ENCODE measurements at regions not wholly inside any gene's neighbourhood (a gene's known extent, or its start where the extent isn't known, plus 50 kb on each side); places are given as distances from the start of the nearest gene placed in this dataset.

DNA sequence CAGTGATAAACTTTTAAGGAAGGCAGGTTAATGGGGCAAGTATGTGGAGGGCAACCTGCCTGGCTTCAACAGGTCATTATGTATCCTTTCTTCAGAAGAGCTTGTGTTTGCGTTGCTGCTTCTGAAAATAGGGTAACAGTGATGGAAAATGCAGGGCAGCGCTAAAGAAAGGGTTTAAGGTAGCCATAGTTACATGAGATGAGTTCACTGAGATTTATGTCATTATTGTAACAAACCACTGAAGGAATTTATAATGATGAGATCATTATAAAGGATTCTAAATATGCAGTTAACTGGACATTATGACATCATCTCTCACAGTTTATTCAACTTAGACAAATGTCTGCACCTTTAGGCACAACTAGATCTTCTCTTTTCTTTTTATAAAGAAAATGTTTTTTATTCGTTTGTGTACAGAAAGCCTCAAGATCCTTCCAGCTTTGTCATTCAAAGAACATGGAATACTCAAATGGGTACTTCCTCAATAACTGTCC lies 291.6 kb upstream of the SMARCA2 start:
- H3K36me3 Mint-ChIP-seq (ENCODE audit: low read depth) = no peaks in the 10 kb centered on the region
- H3K27ac Mint-ChIP-seq = no peak overlapping the region
- H3K9me3 Mint-ChIP-seq = no peaks in the 10 kb centered on the region
- peaks cover 3% of the 10 kb centered on the region for H3K27me3 Mint-ChIP-seq (ENCODE audit: low read depth)
- DNase-seq (ENCODE audit: low spot score) = no peak
- H3K4me1 Mint-ChIP-seq (ENCODE audit: low read depth) = no peaks in the 10 kb centered on the region
- intact Hi-C loops (cut with micrococcal nuclease) = no loop called here
- H3K4me3 Mint-ChIP-seq (ENCODE audit: low read depth) = no peak overlapping the region

DNA sequence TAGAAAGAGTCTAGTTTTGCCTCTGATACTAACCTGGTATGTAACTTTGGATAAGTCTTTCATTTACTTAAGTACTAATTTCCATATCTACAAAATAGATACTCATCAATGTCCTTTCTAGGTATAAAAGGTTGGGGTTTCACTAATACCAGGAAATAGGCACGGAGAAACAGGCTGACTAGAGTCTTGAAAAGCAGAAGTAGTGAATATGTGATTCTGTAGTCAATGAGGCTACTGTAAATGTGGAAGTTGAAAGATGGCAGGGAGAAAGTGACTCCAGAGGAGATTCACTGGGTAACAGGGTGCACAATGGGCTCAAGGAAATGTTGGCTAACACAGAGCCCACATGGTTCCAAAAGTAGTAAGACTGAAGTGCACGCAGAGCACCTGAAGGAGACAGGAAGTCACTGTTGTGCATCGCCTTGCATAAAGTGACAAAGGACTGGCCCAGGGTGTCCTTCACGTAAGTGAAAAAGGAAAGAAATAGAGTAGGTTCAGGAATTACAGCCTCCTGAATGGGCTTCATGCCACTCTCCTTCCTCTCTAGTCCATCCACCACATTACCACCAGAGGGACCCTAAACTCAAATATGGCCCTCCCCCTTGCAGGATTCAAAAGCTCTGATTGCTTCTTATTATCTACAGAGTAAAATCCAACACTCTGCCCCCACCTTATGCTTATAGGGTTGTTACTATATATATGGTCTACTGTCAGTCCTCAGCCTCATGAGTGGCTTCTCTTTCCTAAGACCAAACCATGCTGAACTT lies 288.0 kb upstream of the SMARCA2 start:
- Mint-ChIP-seq H3K27me3 (ENCODE audit: low read depth) (peaks cover 1% of the 10 kb centered on the region), H3K9me3 (no peaks in the 10 kb centered on the region), H3K4me1 (ENCODE audit: low read depth) (no peaks in the 10 kb centered on the region), H3K4me3 (ENCODE audit: low read depth) (no peak overlapping the region), H3K36me3 (ENCODE audit: low read depth) (no peaks in the 10 kb centered on the region), H3K27ac (no peak overlapping the region)
- intact Hi-C loops (cut with micrococcal nuclease) = no loop called here
- DNase-seq (ENCODE audit: low spot score) = no peak

- Mint-ChIP-seq H3K36me3 (ENCODE audit: low read depth) (no peaks in the 10 kb centered on the region), H3K27ac (no peak overlapping the region), H3K9me3 (no peaks in the 10 kb centered on the region), H3K27me3 (ENCODE audit: low read depth) (peaks cover 1% of the 10 kb centered on the region), H3K4me3 (ENCODE audit: low read depth) (no peak overlapping the region), H3K4me1 (ENCODE audit: low read depth) (no peaks in the 10 kb centered on the region)
- intact Hi-C loops (cut with micrococcal nuclease) = no loop called here
- DNase-seq (ENCODE audit: low spot score) = no peak
Observed at GRCh38 chr9:1729631-1730030, 285.5 kb upstream of the SMARCA2 start.

DNA sequence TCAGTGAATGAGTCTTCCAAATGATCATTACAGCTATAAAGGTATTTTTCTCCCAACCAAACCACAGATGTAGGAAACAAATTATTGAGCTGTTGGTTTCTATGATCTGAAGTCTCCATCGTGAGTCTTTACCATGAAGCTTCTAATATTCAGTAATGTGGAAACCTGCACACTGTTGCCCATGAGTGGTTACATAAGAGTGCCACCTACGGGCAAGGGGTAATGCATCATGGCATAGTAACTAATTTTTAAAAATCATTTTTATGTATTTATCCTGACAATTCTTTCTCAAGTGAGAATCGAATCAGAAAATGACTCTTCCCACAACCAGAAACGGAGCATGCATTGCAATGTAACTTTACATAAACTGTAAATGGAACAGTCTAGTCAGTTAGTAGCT lies 282.5 kb upstream of the SMARCA2 start:
- DNase-seq (ENCODE audit: low spot score) = no peak
- Mint-ChIP-seq H3K27ac (no peak overlapping the region), H3K36me3 (ENCODE audit: low read depth) (no peaks in the 10 kb centered on the region), H3K9me3 (no peaks in the 10 kb centered on the region), H3K27me3 (ENCODE audit: low read depth) (peaks cover 1% of the 10 kb centered on the region), H3K4me1 (ENCODE audit: low read depth) (no peaks in the 10 kb centered on the region), H3K4me3 (ENCODE audit: low read depth) (no peak overlapping the region)
- intact Hi-C loops (cut with micrococcal nuclease) = no loop called here

- no peak for DNase-seq (ENCODE audit: low spot score)
- Mint-ChIP-seq H3K27me3 (ENCODE audit: low read depth) (no peaks in the 10 kb centered on the region), H3K36me3 (ENCODE audit: low read depth) (no peaks in the 10 kb centered on the region), H3K9me3 (no peaks in the 10 kb centered on the region), H3K4me3 (ENCODE audit: low read depth) (no peak overlapping the region), H3K4me1 (ENCODE audit: low read depth) (no peaks in the 10 kb centered on the region), H3K27ac (no peak overlapping the region)
- intact Hi-C loops (cut with micrococcal nuclease) = no loop called here
Observed at GRCh38 chr9:1738511-1739100, 276.5 kb upstream of the SMARCA2 start.

GRCh38 chr9:1743121-1743960 lies 271.8 kb upstream of the SMARCA2 start:
- Mint-ChIP-seq H3K4me1 (ENCODE audit: low read depth) (no peaks in the 10 kb centered on the region), H3K27me3 (ENCODE audit: low read depth) (no peaks in the 10 kb centered on the region), H3K36me3 (ENCODE audit: low read depth) (no peaks in the 10 kb centered on the region), H3K4me3 (ENCODE audit: low read depth) (no peak overlapping the region), H3K9me3 (no peaks in the 10 kb centered on the region), H3K27ac (no peak overlapping the region)
- no peak for DNase-seq (ENCODE audit: low spot score)
- intact Hi-C loops (cut with micrococcal nuclease) = no loop called here

DNA sequence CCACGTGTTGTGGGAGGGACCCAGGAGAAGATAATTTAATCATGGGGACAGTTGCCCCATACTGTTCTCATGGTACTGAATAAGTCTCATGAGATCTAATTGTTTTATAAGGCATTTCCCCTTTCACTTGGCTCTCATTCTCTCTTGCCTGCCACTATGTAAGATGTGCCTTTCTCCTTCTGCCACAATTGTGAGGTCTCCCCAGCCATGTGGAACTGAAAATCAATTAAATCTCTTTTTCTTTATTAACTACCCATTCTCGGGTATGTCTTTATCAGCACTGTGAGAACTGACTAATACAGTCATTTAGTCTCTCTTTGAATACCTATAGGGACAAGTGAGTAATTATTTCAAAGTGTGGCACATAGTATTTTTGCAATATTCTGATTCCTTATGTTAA lies 269.2 kb upstream of the SMARCA2 start:
- no peaks in the 10 kb centered on the region for H3K9me3 Mint-ChIP-seq
- no peaks in the 10 kb centered on the region for H3K27me3 Mint-ChIP-seq (ENCODE audit: low read depth)
- DNase-seq (ENCODE audit: low spot score) = no peak
- H3K4me3 Mint-ChIP-seq (ENCODE audit: low read depth) = no peak overlapping the region
- no peak overlapping the region for H3K27ac Mint-ChIP-seq
- no peaks in the 10 kb centered on the region for H3K36me3 Mint-ChIP-seq (ENCODE audit: low read depth)
- intact Hi-C loops (cut with micrococcal nuclease) = no loop called here
- H3K4me1 Mint-ChIP-seq (ENCODE audit: low read depth) = no peaks in the 10 kb centered on the region

DNA sequence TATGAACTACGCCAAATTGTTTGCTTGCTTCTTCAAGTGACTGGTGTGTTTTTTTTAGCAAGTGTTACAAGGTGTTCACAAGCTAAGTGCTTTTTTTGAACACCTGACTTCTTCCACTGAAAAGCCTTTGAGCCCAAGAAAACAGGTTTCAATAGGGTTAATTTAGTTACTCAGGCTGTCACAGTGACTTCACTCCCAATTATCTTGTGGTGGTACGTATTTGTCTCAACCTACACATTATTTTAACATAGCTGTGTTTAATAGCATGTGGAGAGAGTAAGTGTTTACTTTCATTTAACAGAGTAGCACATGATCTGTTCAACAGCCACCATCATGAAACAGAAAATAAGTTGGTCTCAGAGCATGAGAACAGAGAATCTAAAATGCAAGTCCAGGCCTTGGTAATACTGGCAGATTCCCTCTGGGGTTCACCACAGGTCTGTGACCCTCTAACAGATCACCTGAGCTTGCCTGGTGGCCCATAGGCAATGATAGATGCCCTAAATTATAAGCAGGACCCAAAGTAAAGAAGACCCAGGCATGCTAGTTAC lies 267.7 kb upstream of the SMARCA2 start:
- Mint-ChIP-seq H3K4me3 (ENCODE audit: low read depth) (no peak overlapping the region), H3K9me3 (no peaks in the 10 kb centered on the region)
- intact Hi-C loops (cut with micrococcal nuclease) = no loop called here

DNA sequence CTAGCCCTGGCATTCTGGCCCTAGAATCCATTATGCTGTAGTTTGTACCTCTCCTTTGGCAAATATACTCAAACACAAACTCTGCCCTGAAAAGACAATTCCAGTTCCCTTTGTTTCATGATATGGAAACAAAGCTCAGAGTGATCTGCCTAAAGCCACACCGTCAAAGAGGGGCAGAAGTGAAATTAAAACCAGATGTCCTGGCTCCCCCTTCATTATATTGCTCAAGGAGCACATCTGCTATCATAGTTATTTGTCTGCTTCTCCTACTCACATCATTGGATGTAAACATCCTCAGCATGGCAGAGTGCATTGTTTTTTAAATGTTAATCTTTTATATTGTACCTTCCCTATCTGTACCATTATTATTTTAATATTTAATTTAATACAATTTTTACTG lies 266.7 kb upstream of the SMARCA2 start:
- intact Hi-C loops (cut with micrococcal nuclease) = no loop called here
- no peak overlapping the region for H3K4me3 Mint-ChIP-seq (ENCODE audit: low read depth)
- no peaks in the 10 kb centered on the region for H3K4me1 Mint-ChIP-seq (ENCODE audit: low read depth)

More for the DNA sequence above, 267.7 kb upstream of the SMARCA2 start:
- no peaks in the 10 kb centered on the region for H3K27me3 Mint-ChIP-seq (ENCODE audit: low read depth)
- no peak for DNase-seq (ENCODE audit: low spot score)
- no peaks in the 10 kb centered on the region for H3K4me1 Mint-ChIP-seq (ENCODE audit: low read depth)
- no peak overlapping the region for H3K27ac Mint-ChIP-seq
- no peaks in the 10 kb centered on the region for H3K36me3 Mint-ChIP-seq (ENCODE audit: low read depth)

DNA sequence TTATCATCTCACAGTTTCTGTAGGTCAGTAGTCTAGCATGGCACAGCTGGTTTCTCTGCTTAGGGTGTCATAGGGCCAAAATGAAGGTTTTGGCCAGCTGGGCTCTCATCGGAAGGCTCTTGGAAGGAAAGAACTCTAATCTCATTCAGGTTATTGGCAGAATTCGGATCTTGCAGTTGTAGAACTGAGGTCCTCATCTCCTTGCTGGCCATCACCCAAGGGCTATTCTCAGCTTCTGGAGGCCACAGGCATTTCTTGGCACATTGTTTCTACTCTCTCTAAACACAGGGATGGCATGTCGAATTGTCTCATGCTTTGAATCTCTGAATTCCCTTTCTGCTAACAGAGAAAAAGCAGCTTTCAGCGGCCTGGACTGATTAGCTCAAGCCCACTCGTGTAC lies 258.0 kb upstream of the SMARCA2 start:
- no peaks in the 10 kb centered on the region for H3K27me3 Mint-ChIP-seq (ENCODE audit: low read depth)
- H3K4me3 Mint-ChIP-seq (ENCODE audit: low read depth) = no peak overlapping the region
- no peaks in the 10 kb centered on the region for H3K4me1 Mint-ChIP-seq (ENCODE audit: low read depth)
- intact Hi-C loops (cut with micrococcal nuclease) = no loop called here
- DNase-seq (ENCODE audit: low spot score) = no peak
- peaks cover 6% of the 10 kb centered on the region for H3K9me3 Mint-ChIP-seq
- H3K36me3 Mint-ChIP-seq (ENCODE audit: low read depth) = no peaks in the 10 kb centered on the region
- H3K27ac Mint-ChIP-seq = no peak overlapping the region

More for the DNA sequence above, 266.7 kb upstream of the SMARCA2 start:
- DNase-seq (ENCODE audit: low spot score) = no peak
- Mint-ChIP-seq H3K27ac (no peak overlapping the region), H3K27me3 (ENCODE audit: low read depth) (no peaks in the 10 kb centered on the region), H3K36me3 (ENCODE audit: low read depth) (no peaks in the 10 kb centered on the region), H3K9me3 (no peaks in the 10 kb centered on the region)

- Mint-ChIP-seq H3K4me1 (ENCODE audit: low read depth) (no peaks in the 10 kb centered on the region), H3K27ac (no peak overlapping the region), H3K27me3 (ENCODE audit: low read depth) (no peaks in the 10 kb centered on the region), H3K9me3 (peaks cover 6% of the 10 kb centered on the region), H3K36me3 (ENCODE audit: low read depth) (no peaks in the 10 kb centered on the region), H3K4me3 (ENCODE audit: low read depth) (no peak overlapping the region)
- no peak for DNase-seq (ENCODE audit: low spot score)
- intact Hi-C loops (cut with micrococcal nuclease) = no loop called here
Observed at GRCh38 chr9:1759009-1759408, 256.1 kb upstream of the SMARCA2 start.

DNA sequence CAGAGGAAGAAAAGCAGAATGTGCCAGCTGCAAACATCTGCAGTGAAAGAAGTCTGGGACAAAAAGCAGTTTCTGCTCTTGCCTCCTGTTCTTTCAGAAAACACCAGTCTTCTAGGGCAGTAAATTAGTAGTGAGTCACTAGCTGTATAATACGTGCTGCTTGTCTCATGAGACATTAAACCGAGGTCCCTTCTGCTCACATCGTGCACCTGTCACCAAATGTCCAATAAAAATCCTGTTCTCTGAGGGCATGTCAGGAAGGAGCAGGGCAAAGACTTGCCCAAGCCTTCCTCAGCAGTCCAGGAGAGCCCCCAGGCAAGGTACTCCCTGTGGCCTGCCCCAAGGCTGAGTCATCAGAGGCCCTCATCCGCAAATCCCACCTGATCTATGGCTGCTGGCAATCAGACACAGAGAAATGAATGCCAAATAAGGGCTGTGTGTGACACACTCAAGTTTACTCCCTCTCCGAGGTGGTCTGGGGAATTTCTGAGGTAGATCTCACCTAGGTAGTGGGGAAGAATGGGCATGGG lies 255.3 kb upstream of the SMARCA2 start:
- Mint-ChIP-seq H3K27ac (no peak overlapping the region), H3K9me3 (peaks cover 6% of the 10 kb centered on the region), H3K27me3 (ENCODE audit: low read depth) (no peaks in the 10 kb centered on the region), H3K36me3 (ENCODE audit: low read depth) (no peaks in the 10 kb centered on the region), H3K4me3 (ENCODE audit: low read depth) (no peak overlapping the region), H3K4me1 (ENCODE audit: low read depth) (no peaks in the 10 kb centered on the region)
- intact Hi-C loops (cut with micrococcal nuclease) = no loop called here
- DNase-seq (ENCODE audit: low spot score) = no peak

Measured in activated T-helper 2 cell treated with anti-CD3 and anti-CD28 coated beads, Interferon-gamma antibody, Interleukin-2, Interleukin-4, amounts not matched to agents 10 μg/mL and 5 μg/mL and 100 μg/mL, durations not matched to agents 14 hours and 24 hours and 36 hours (primary cell).